ENCODE measurements at regions not wholly inside any gene's neighbourhood (a gene's known extent, or its start where the extent isn't known, plus 50 kb on each side); places are given as distances from the start of the nearest gene placed in this dataset.
"Not testable (repeated sequence)": the region's sequence is repeated elsewhere in the genome, so short reads cannot be mapped to it uniquely, and the experiment has no call there.

- Histone ChIP-seq H3K4me1 (ENCODE audit: control insufficient read depth, insufficient read depth, low read length) (no peaks in the 10 kb centered on the region), H3K9me3 (ENCODE audit: control insufficient read depth, low read length) (peaks cover 2% of the 10 kb centered on the region), H3K4me3 (ENCODE audit: low read length) (no peak overlapping the region), H3K27me3 (replicated peaks; ENCODE audit: control insufficient read depth, insufficient read depth, low read length) (peaks cover 6% of the 10 kb centered on the region), H3K36me3 (ENCODE audit: control insufficient read depth, insufficient read depth, low read length, severe bottlenecking) (no peaks in the 10 kb centered on the region), H3K9ac (ENCODE audit: low read length) (no peak overlapping the region)
- DNase-seq (ENCODE audit: low read depth), result no peak
Measured at GRCh38 chr18:47708206-47708605, 222.3 kb downstream of the SMAD2 start.

- no peaks in the 10 kb centered on the region for H3K36me3 ChIP-seq (ENCODE audit: control insufficient read depth, insufficient read depth, low read length, severe bottlenecking)
- no peaks in the 10 kb centered on the region for H3K4me1 ChIP-seq (ENCODE audit: control insufficient read depth, insufficient read depth, low read length)
- no peak for DNase-seq (ENCODE audit: low read depth)
- H3K9ac ChIP-seq (ENCODE audit: low read length), result no peak overlapping the region
- H3K27me3 ChIP-seq (replicated peaks; ENCODE audit: control insufficient read depth, insufficient read depth, low read length), result peaks cover 25% of the 10 kb centered on the region
- H3K4me3 ChIP-seq (ENCODE audit: low read length), result no peak overlapping the region
- no peaks in the 10 kb centered on the region for H3K9me3 ChIP-seq (ENCODE audit: control insufficient read depth, low read length)
Measured at GRCh38 chr18:47701134-47701533, 229.3 kb downstream of the SMAD2 start.

GRCh38 chr18:47696870-47697269 is 233.6 kb downstream of the SMAD2 start:
- no peak overlapping the region for H3K9ac ChIP-seq (ENCODE audit: low read length)
- H3K9me3 ChIP-seq (ENCODE audit: control insufficient read depth, low read length), result no peaks in the 10 kb centered on the region
- no peaks in the 10 kb centered on the region for H3K4me1 ChIP-seq (ENCODE audit: control insufficient read depth, insufficient read depth, low read length)
- DNase-seq (ENCODE audit: low read depth), result no peak
- no peak overlapping the region for H3K4me3 ChIP-seq (ENCODE audit: low read length)
- no peaks in the 10 kb centered on the region for H3K36me3 ChIP-seq (ENCODE audit: control insufficient read depth, insufficient read depth, low read length, severe bottlenecking)
- H3K27me3 ChIP-seq (replicated peaks; ENCODE audit: control insufficient read depth, insufficient read depth, low read length), result peaks cover 17% of the 10 kb centered on the region

- no peaks in the 10 kb centered on the region for H3K9me3 ChIP-seq (ENCODE audit: control insufficient read depth, low read length)
- no peaks in the 10 kb centered on the region for H3K36me3 ChIP-seq (ENCODE audit: control insufficient read depth, insufficient read depth, low read length, severe bottlenecking)
- H3K27me3 ChIP-seq (replicated peaks; ENCODE audit: control insufficient read depth, insufficient read depth, low read length), result peaks cover 3% of the 10 kb centered on the region
- no peak overlapping the region for H3K4me3 ChIP-seq (ENCODE audit: low read length)
- DNase-seq (ENCODE audit: low read depth), result no peak
- H3K9ac ChIP-seq (ENCODE audit: low read length), result no peak overlapping the region
- H3K4me1 ChIP-seq (ENCODE audit: control insufficient read depth, insufficient read depth, low read length), result no peaks in the 10 kb centered on the region
Measured at GRCh38 chr18:47691611-47692010, 238.8 kb downstream of the SMAD2 start.

GRCh38 chr18:47690778-47691177 is 239.7 kb downstream of the SMAD2 start:
- H3K9ac ChIP-seq (ENCODE audit: low read length); H3K27me3 ChIP-seq (replicated peaks; ENCODE audit: control insufficient read depth, insufficient read depth, low read length); H3K4me1 ChIP-seq (ENCODE audit: control insufficient read depth, insufficient read depth, low read length); H3K4me3 ChIP-seq (ENCODE audit: low read length); H3K36me3 ChIP-seq (ENCODE audit: control insufficient read depth, insufficient read depth, low read length, severe bottlenecking); DNase-seq (ENCODE audit: low read depth); H3K9me3 ChIP-seq (ENCODE audit: control insufficient read depth, low read length): not testable (repeated sequence)

- no peak overlapping the region for H3K4me3 ChIP-seq (ENCODE audit: low read length)
- no peaks in the 10 kb centered on the region for H3K36me3 ChIP-seq (ENCODE audit: control insufficient read depth, insufficient read depth, low read length, severe bottlenecking)
- peaks cover 3% of the 10 kb centered on the region for H3K27me3 ChIP-seq (replicated peaks; ENCODE audit: control insufficient read depth, insufficient read depth, low read length)
- H3K4me1 ChIP-seq (ENCODE audit: control insufficient read depth, insufficient read depth, low read length), result no peaks in the 10 kb centered on the region
- no peaks in the 10 kb centered on the region for H3K9me3 ChIP-seq (ENCODE audit: control insufficient read depth, low read length)
- H3K9ac ChIP-seq (ENCODE audit: low read length), result no peak overlapping the region
- no peak for DNase-seq (ENCODE audit: low read depth)
Measured at GRCh38 chr18:47689371-47689770, 241.1 kb downstream of the SMAD2 start.

- DNase-seq (ENCODE audit: low read depth), result no peak
- no peaks in the 10 kb centered on the region for H3K4me1 ChIP-seq (ENCODE audit: control insufficient read depth, insufficient read depth, low read length)
- H3K9ac ChIP-seq (ENCODE audit: low read length), result no peak overlapping the region
- H3K27me3 ChIP-seq (replicated peaks; ENCODE audit: control insufficient read depth, insufficient read depth, low read length), result no peaks in the 10 kb centered on the region
- no peak overlapping the region for H3K4me3 ChIP-seq (ENCODE audit: low read length)
- H3K9me3 ChIP-seq (ENCODE audit: control insufficient read depth, low read length), result no peaks in the 10 kb centered on the region
- no peaks in the 10 kb centered on the region for H3K36me3 ChIP-seq (ENCODE audit: control insufficient read depth, insufficient read depth, low read length, severe bottlenecking)
Measured at GRCh38 chr18:47686806-47687205, 243.7 kb downstream of the SMAD2 start.

- no peak overlapping the region for H3K4me3 ChIP-seq (ENCODE audit: low read length)
- no peak overlapping the region for H3K9ac ChIP-seq (ENCODE audit: low read length)
- no peak for DNase-seq (ENCODE audit: low read depth)
- no peaks in the 10 kb centered on the region for H3K36me3 ChIP-seq (ENCODE audit: control insufficient read depth, insufficient read depth, low read length, severe bottlenecking)
- H3K9me3 ChIP-seq (ENCODE audit: control insufficient read depth, low read length), result no peaks in the 10 kb centered on the region
- no peaks in the 10 kb centered on the region for H3K4me1 ChIP-seq (ENCODE audit: control insufficient read depth, insufficient read depth, low read length)
- H3K27me3 ChIP-seq (replicated peaks; ENCODE audit: control insufficient read depth, insufficient read depth, low read length), result peaks cover 3% of the 10 kb centered on the region
Measured at GRCh38 chr18:47683774-47684173, 246.7 kb downstream of the SMAD2 start.

GRCh38 chr18:47682876-47683275 is 247.6 kb downstream of the SMAD2 start:
- no peak for DNase-seq (ENCODE audit: low read depth)
- Histone ChIP-seq H3K9ac (ENCODE audit: low read length) (no peak overlapping the region), H3K9me3 (ENCODE audit: control insufficient read depth, low read length) (no peaks in the 10 kb centered on the region), H3K4me1 (ENCODE audit: control insufficient read depth, insufficient read depth, low read length) (no peaks in the 10 kb centered on the region), H3K27me3 (replicated peaks; ENCODE audit: control insufficient read depth, insufficient read depth, low read length) (peaks cover 3% of the 10 kb centered on the region), H3K4me3 (ENCODE audit: low read length) (no peak overlapping the region), H3K36me3 (ENCODE audit: control insufficient read depth, insufficient read depth, low read length, severe bottlenecking) (no peaks in the 10 kb centered on the region)

- DNase-seq (ENCODE audit: low read depth), result no peak
- no peaks in the 10 kb centered on the region for H3K36me3 ChIP-seq (ENCODE audit: control insufficient read depth, insufficient read depth, low read length, severe bottlenecking)
- no peaks in the 10 kb centered on the region for H3K9me3 ChIP-seq (ENCODE audit: control insufficient read depth, low read length)
- H3K9ac ChIP-seq (ENCODE audit: low read length), result no peak overlapping the region
- H3K4me3 ChIP-seq (ENCODE audit: low read length), result no peak overlapping the region
- H3K27me3 ChIP-seq (replicated peaks; ENCODE audit: control insufficient read depth, insufficient read depth, low read length), result peaks cover 3% of the 10 kb centered on the region
- H3K4me1 ChIP-seq (ENCODE audit: control insufficient read depth, insufficient read depth, low read length), result no peaks in the 10 kb centered on the region
Measured at GRCh38 chr18:47680488-47680887, 250.0 kb downstream of the SMAD2 start.

- Histone ChIP-seq H3K9me3 (ENCODE audit: control insufficient read depth, low read length) (no peaks in the 10 kb centered on the region), H3K27me3 (replicated peaks; ENCODE audit: control insufficient read depth, insufficient read depth, low read length) (peaks cover 3% of the 10 kb centered on the region), H3K4me3 (ENCODE audit: low read length) (no peak overlapping the region), H3K36me3 (ENCODE audit: control insufficient read depth, insufficient read depth, low read length, severe bottlenecking) (no peaks in the 10 kb centered on the region), H3K9ac (ENCODE audit: low read length) (no peak overlapping the region), H3K4me1 (ENCODE audit: control insufficient read depth, insufficient read depth, low read length) (no peaks in the 10 kb centered on the region)
- no peak for DNase-seq (ENCODE audit: low read depth)
Measured at GRCh38 chr18:47679864-47680263, 250.6 kb downstream of the SMAD2 start.

GRCh38 chr18:47677952-47678351 is 252.5 kb downstream of the SMAD2 start:
- no peaks in the 10 kb centered on the region for H3K36me3 ChIP-seq (ENCODE audit: control insufficient read depth, insufficient read depth, low read length, severe bottlenecking)
- peaks cover 3% of the 10 kb centered on the region for H3K27me3 ChIP-seq (replicated peaks; ENCODE audit: control insufficient read depth, insufficient read depth, low read length)
- H3K9ac ChIP-seq (ENCODE audit: low read length), result no peak overlapping the region
- DNase-seq (ENCODE audit: low read depth), result no peak
- no peak overlapping the region for H3K4me3 ChIP-seq (ENCODE audit: low read length)
- no peaks in the 10 kb centered on the region for H3K9me3 ChIP-seq (ENCODE audit: control insufficient read depth, low read length)
- no peaks in the 10 kb centered on the region for H3K4me1 ChIP-seq (ENCODE audit: control insufficient read depth, insufficient read depth, low read length)

Data from adipocyte (in vitro differentiated cells).